Retinal pigment epithelial cell (primary cell): ENCODE measurements at regions not wholly inside any gene's neighbourhood (a gene's known extent, or its start where the extent isn't known, plus 50 kb on each side); places are given as distances from the start of the nearest gene placed in this dataset.
"Not testable (repeated sequence)": the region's sequence is repeated elsewhere in the genome, so short reads cannot be mapped to it uniquely, and the experiment has no call there.

Source experiments
- DNase-seq: peaks from one replicate; pipeline ENCODE4 v3.0.0-alpha.2; 2010; ENCODE audit warnings: low read depth
- H3K4me3 ChIP-seq: 2 replicates; pipeline ENCODE4 v1.5.1; 2011; ENCODE audit warnings: mild to moderate bottlenecking, low read length, control low read depth, moderate library complexity
- CTCF ChIP-seq: conservative IDR thresholded peaks from 2 replicates; pipeline ENCODE4 v1.5.1; 2011; ENCODE audit warnings: low read depth, low read length, control low read depth, inconsistent platforms

GRCh38 chr4:127525608-127526007, 107.1 kb upstream of the INTU start:
- TF ChIP-seq CTCF, result no peak
- DNase-seq, result no peak
- no peak overlapping the region for H3K4me3 ChIP-seq

- DNase-seq, result no peak
- H3K4me3 ChIP-seq, result no peak overlapping the region
- no peak for TF ChIP-seq CTCF
Measured at GRCh38 chr4:127528302-127528701, 104.5 kb upstream of the INTU start.

- not testable (repeated sequence) for H3K4me3 ChIP-seq, DNase-seq
Measured at GRCh38 chr4:127529879-127530278, 102.9 kb upstream of the INTU start.

- no peak for TF ChIP-seq CTCF
- no peak overlapping the region for H3K4me3 ChIP-seq
- peak; percentile 39 for DNase-seq
Measured at GRCh38 chr4:127533028-127533700, 99.6 kb upstream of the INTU start.

GRCh38 chr4:127534041-127534825, 98.5 kb upstream of the INTU start:
- H3K4me3 ChIP-seq, result no peak overlapping the region
- no peak for DNase-seq
- no peak for TF ChIP-seq CTCF

- no peak for DNase-seq
- no peak overlapping the region for H3K4me3 ChIP-seq
- no peak for TF ChIP-seq CTCF
Measured at GRCh38 chr4:127538016-127538415, 94.7 kb upstream of the INTU start.

- no peak overlapping the region for H3K4me3 ChIP-seq
- TF ChIP-seq CTCF, result no peak
- no peak for DNase-seq
Measured at GRCh38 chr4:127540497-127541025, 92.2 kb upstream of the INTU start.
